ENCODE measurements at regions not wholly inside any gene's neighbourhood (a gene's known extent, or its start where the extent isn't known, plus 50 kb on each side); places are given as distances from the start of the nearest gene placed in this dataset.

GRCh38 chr9:135369412-135369990, 110.1 kb upstream of the PPP1R26 start:
- no peak overlapping the region for H3K27ac Mint-ChIP-seq (ENCODE audit: unreplicated experiment)
- H3K4me3 Mint-ChIP-seq (ENCODE audit: unreplicated experiment): no peak overlapping the region
- TF ChIP-seq CTCF (IDR thresholded peaks at IDR 0.05): no peak
- no peaks in the 10 kb centered on the region for H3K36me3 Mint-ChIP-seq (ENCODE audit: low read depth)
- H3K9me3 Mint-ChIP-seq (ENCODE audit: low read depth): no peaks in the 10 kb centered on the region
- no peaks in the 10 kb centered on the region for H3K4me1 Mint-ChIP-seq (ENCODE audit: low read depth)
- peaks cover 18% of the 10 kb centered on the region for H3K27me3 Mint-ChIP-seq (ENCODE audit: low read depth)
- no peak for DNase-seq (ENCODE audit: low spot score)

GRCh38 chr9:135370411-135371375, 108.9 kb upstream of the PPP1R26 start:
- Mint-ChIP-seq H3K4me3 (ENCODE audit: unreplicated experiment) (no peak overlapping the region), H3K36me3 (ENCODE audit: low read depth) (no peaks in the 10 kb centered on the region), H3K9me3 (ENCODE audit: low read depth) (no peaks in the 10 kb centered on the region), H3K27me3 (ENCODE audit: low read depth) (peaks cover 28% of the 10 kb centered on the region), H3K4me1 (ENCODE audit: low read depth) (no peaks in the 10 kb centered on the region), H3K27ac (ENCODE audit: unreplicated experiment) (no peak overlapping the region)
- TF ChIP-seq CTCF (IDR thresholded peaks at IDR 0.05): no peak
- no peak for DNase-seq (ENCODE audit: low spot score)

- no peaks in the 10 kb centered on the region for H3K9me3 Mint-ChIP-seq (ENCODE audit: low read depth)
- H3K4me1 Mint-ChIP-seq (ENCODE audit: low read depth): no peaks in the 10 kb centered on the region
- no peak for TF ChIP-seq CTCF (IDR thresholded peaks at IDR 0.05)
- H3K27me3 Mint-ChIP-seq (ENCODE audit: low read depth): peaks cover 28% of the 10 kb centered on the region
- DNase-seq (ENCODE audit: low spot score): no peak
- H3K4me3 Mint-ChIP-seq (ENCODE audit: unreplicated experiment): no peak overlapping the region
- no peaks in the 10 kb centered on the region for H3K36me3 Mint-ChIP-seq (ENCODE audit: low read depth)
- H3K27ac Mint-ChIP-seq (ENCODE audit: unreplicated experiment): no peak overlapping the region
These were observed 108.0 kb upstream of the PPP1R26 start for GRCh38 chr9:135371535-135371934.

- no peak for TF ChIP-seq CTCF (IDR thresholded peaks at IDR 0.05)
- Mint-ChIP-seq H3K4me3 (ENCODE audit: unreplicated experiment) (no peak overlapping the region), H3K27ac (ENCODE audit: unreplicated experiment) (no peak overlapping the region), H3K27me3 (ENCODE audit: low read depth) (peaks cover 28% of the 10 kb centered on the region), H3K9me3 (ENCODE audit: low read depth) (no peaks in the 10 kb centered on the region), H3K4me1 (ENCODE audit: low read depth) (no peaks in the 10 kb centered on the region), H3K36me3 (ENCODE audit: low read depth) (no peaks in the 10 kb centered on the region)
- no peak for DNase-seq (ENCODE audit: low spot score)
These were observed 107.5 kb upstream of the PPP1R26 start for GRCh38 chr9:135372036-135372435.

GRCh38 chr9:135372501-135373008, 107.0 kb upstream of the PPP1R26 start:
- Mint-ChIP-seq H3K27ac (ENCODE audit: unreplicated experiment) (no peak overlapping the region), H3K9me3 (ENCODE audit: low read depth) (no peaks in the 10 kb centered on the region), H3K36me3 (ENCODE audit: low read depth) (no peaks in the 10 kb centered on the region), H3K4me1 (ENCODE audit: low read depth) (no peaks in the 10 kb centered on the region), H3K27me3 (ENCODE audit: low read depth) (peaks cover 28% of the 10 kb centered on the region), H3K4me3 (ENCODE audit: unreplicated experiment) (no peak overlapping the region)
- TF ChIP-seq CTCF (IDR thresholded peaks at IDR 0.05): no peak
- DNase-seq (ENCODE audit: low spot score): no peak
